Colonic mucosa (tissue), 4 donors: ENCODE measurements at regions not wholly inside any gene's neighbourhood (a gene's known extent, or its start where the extent isn't known, plus 50 kb on each side); places are given as distances from the start of the nearest gene placed in this dataset.

Experiments used
- DNase-seq: peaks from one replicate; pipeline ENCODE4 v3.0.0-alpha.2; 2020
- H3K27ac ChIP-seq: fragments of 200-600 bp; one replicate; pipeline ENCODE4 v1.8.0; 2021
- H3K27me3 ChIP-seq: fragments of 200-600 bp; one replicate; pipeline ENCODE4 v1.8.0; 2021
- H3K36me3 ChIP-seq: fragments of 200-600 bp; one replicate; pipeline ENCODE4 v1.8.0; 2021
- H3K4me1 ChIP-seq: fragments of 200-600 bp; one replicate; pipeline ENCODE4 v1.8.0; 2021; ENCODE audit warnings: mild to moderate bottlenecking
- H3K4me3 ChIP-seq: fragments of 200-600 bp; one replicate; pipeline ENCODE4 v1.8.0; 2021
- H3K9ac ChIP-seq, 2 donors: one replicate each; pipeline ENCODE4 v1.7.0; 2013; ENCODE audit warnings: control low read depth in 2 of 2, low read depth in 2 of 2, low read length in 2 of 2
- H3K9me3 ChIP-seq: fragments of 200-600 bp; one replicate; pipeline ENCODE4 v1.8.0; 2021
- intact Hi-C: fragments of 100-400 bp; cut with DNase I; formaldehyde crosslinking; loops from one replicate; pipeline ENCODE4 v1.14.1; 2022
- TF ChIP-seq, protein P1 (sequence below): fragments of 200-600 bp; IDR thresholded peaks from one replicate; pipeline ENCODE4 v1.8.0; 2022; ENCODE audit warnings: antibody characterized with exemption, mild to moderate bottlenecking
- donor health status: healthy.
- donor health status: DM: no; HTN: no; CAD: no.
- donor health status: DM: no; HTN: no; CAD: no.

DNA sequence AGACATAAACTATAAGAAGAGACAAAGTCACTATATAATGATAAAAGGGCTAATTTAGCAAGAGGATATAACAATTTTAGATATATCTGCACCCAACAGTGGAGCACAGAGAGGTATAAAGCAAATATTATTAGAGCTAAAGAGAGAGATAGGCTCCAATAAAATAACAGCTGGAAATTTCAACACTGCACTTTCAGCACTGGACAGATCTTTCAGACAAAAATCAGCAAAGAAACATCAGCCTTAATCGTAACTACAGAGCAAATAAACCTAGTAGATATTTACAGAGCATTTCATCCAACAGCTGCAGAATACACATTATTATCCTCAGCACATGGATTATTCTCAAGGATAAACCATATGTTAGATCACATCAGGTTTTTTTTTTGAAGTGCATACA lies 642.9 kb downstream of the AMY1C start:
- Histone ChIP-seq H3K4me1 (no peaks in the 10 kb centered on the region), H3K9ac (no peak overlapping the region), H3K27me3 (no peaks in the 10 kb centered on the region), H3K4me3 (no peak overlapping the region), H3K27ac (no peak overlapping the region), H3K36me3 (no peaks in the 10 kb centered on the region), H3K9me3 (no peaks in the 10 kb centered on the region)
- TF ChIP-seq, protein P1, sequence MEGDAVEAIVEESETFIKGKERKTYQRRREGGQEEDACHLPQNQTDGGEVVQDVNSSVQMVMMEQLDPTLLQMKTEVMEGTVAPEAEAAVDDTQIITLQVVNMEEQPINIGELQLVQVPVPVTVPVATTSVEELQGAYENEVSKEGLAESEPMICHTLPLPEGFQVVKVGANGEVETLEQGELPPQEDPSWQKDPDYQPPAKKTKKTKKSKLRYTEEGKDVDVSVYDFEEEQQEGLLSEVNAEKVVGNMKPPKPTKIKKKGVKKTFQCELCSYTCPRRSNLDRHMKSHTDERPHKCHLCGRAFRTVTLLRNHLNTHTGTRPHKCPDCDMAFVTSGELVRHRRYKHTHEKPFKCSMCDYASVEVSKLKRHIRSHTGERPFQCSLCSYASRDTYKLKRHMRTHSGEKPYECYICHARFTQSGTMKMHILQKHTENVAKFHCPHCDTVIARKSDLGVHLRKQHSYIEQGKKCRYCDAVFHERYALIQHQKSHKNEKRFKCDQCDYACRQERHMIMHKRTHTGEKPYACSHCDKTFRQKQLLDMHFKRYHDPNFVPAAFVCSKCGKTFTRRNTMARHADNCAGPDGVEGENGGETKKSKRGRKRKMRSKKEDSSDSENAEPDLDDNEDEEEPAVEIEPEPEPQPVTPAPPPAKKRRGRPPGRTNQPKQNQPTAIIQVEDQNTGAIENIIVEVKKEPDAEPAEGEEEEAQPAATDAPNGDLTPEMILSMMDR, result no peak
- no peak for DNase-seq
- intact Hi-C loops, result no loop called here

DNA sequence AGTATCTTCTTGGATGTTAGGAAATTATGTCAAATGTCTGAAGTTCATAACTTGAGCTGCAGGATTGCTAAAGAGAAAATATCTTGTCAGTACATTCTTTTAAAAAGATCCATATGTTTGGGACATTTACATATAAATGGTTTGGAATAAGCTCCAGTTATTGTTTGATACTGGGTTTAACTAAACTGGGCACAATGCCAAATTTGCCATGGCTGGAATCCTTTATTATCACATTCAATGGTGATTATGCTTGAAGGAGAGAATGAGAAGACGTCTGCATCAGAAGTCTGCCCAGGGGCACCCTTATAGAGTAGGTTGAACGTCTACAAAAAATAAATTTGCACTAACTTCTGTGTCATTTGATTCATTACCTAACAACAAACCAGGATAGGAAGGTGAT lies 652.5 kb downstream of the AMY1C start:
- H3K27me3 ChIP-seq, result no peaks in the 10 kb centered on the region
- H3K9ac ChIP-seq, result no peak overlapping the region
- no peaks in the 10 kb centered on the region for H3K9me3 ChIP-seq
- H3K27ac ChIP-seq, result no peak overlapping the region
- no peaks in the 10 kb centered on the region for H3K4me1 ChIP-seq
- TF ChIP-seq, protein P1, result no peak
- no peak for DNase-seq
- no peaks in the 10 kb centered on the region for H3K36me3 ChIP-seq
- intact Hi-C loops, result no loop called here
- H3K4me3 ChIP-seq, result no peak overlapping the region

DNA sequence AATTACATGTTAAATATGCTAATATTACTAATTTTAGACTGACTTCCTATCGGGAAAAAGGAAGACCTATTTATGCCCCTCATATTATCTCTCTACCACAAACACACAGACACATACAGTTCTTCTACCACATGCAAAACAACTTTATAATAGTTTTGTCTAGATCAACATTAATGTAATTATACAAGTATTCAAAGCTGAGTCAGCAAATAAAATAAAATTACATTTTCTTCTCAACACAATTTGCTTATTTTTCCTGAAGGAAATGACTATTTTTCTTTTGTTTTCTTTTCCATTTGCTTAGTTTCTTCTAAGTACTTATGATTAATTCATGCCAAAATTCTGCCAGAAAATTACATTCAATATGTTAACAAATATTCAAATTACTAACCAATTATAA lies 654.2 kb downstream of the AMY1C start:
- Histone ChIP-seq H3K4me3 (no peak overlapping the region), H3K27ac (no peak overlapping the region), H3K36me3 (no peaks in the 10 kb centered on the region), H3K27me3 (no peaks in the 10 kb centered on the region), H3K9me3 (no peaks in the 10 kb centered on the region), H3K9ac (no peak overlapping the region), H3K4me1 (no peaks in the 10 kb centered on the region)
- DNase-seq, result no peak
- intact Hi-C loops, result no loop called here
- TF ChIP-seq, protein P1, result no peak

DNA sequence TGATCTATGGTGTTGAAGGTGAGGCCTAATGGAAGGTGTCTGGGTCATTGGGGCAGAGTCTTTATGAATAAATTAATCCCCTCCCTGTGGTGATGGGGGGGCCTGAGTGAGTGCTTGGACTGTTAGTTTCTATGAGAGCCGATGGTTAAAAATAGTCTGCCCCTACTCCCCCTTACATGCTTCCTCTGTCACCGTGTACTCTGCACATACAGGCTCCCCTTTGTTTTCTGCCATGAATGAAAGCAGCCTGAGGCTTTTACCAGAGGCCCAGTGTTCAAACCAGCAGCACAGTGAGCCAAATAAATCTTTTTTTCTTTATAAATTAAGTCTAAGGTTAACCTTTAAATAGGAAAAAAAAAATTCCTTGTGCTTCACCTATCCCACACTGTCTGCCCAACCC lies 657.0 kb downstream of the AMY1C start:
- Histone ChIP-seq H3K9me3 (no peaks in the 10 kb centered on the region), H3K36me3 (no peaks in the 10 kb centered on the region), H3K4me3 (no peak overlapping the region), H3K27me3 (no peaks in the 10 kb centered on the region), H3K9ac (no peak overlapping the region), H3K27ac (no peak overlapping the region), H3K4me1 (no peaks in the 10 kb centered on the region)
- intact Hi-C loops, result no loop called here
- DNase-seq, result no peak
- TF ChIP-seq, protein P1, result no peak

DNA sequence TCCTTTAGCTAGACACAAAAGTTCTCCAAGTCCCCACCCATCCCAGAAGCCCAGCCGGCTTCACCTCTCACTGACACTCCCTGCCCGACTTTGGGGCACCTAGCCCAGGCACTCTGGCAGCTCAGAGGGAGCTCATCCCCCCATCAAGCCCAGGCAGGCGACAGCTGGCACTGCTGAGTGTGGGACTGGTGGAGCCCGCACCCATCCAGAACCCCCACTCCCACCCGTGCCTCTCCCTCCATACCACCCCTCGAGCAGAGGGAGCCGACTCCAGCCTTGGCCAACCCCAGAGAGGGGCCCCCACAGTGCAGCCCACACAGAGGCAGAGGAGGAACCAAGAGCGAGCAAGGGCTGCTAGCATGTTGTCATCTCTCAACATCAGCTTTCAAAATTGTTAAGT lies 658.6 kb downstream of the AMY1C start:
- H3K4me1 ChIP-seq, result no peaks in the 10 kb centered on the region
- DNase-seq, result no peak
- no peak overlapping the region for H3K27ac ChIP-seq
- no peaks in the 10 kb centered on the region for H3K9me3 ChIP-seq
- H3K27me3 ChIP-seq, result no peaks in the 10 kb centered on the region
- no peak overlapping the region for H3K9ac ChIP-seq
- H3K36me3 ChIP-seq, result no peaks in the 10 kb centered on the region
- H3K4me3 ChIP-seq, result no peak overlapping the region
- intact Hi-C loops, result no loop called here
- TF ChIP-seq, protein P1, result no peak

DNA sequence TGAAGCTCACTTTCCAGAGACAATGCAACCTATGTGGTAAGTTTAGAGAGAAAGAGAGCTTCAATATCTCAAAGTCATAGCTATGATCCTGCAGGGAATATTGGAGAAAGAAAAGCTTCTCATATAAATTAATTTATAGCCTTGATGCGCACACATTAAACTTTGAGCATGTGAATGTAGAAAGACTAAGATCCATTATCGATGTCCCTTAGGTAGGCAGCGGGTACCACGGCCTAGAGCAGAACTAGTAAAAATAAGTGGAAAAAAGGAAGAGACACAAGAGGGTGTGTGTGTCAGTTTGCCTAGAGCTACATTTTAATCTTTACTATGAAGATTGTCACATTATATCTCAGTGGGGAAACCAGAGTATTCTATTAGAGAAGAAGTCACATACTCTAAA lies 685.6 kb downstream of the AMY1C start:
- intact Hi-C loops, result no loop called here
- H3K4me3 ChIP-seq, result no peak overlapping the region
- TF ChIP-seq, protein P1, result no peak

More for the DNA sequence above, 685.6 kb downstream of the AMY1C start:
- Histone ChIP-seq H3K36me3 (no peaks in the 10 kb centered on the region), H3K4me1 (no peaks in the 10 kb centered on the region), H3K9ac (no peak overlapping the region), H3K27ac (no peak overlapping the region), H3K27me3 (no peaks in the 10 kb centered on the region), H3K9me3 (no peaks in the 10 kb centered on the region)
- DNase-seq, result no peak
